Muscle of leg (tissue), 3 donors: ENCODE measurements at regions not wholly inside any gene's neighbourhood (a gene's known extent, or its start where the extent isn't known, plus 50 kb on each side); places are given as distances from the start of the nearest gene placed in this dataset.

Experiments
- DNase-seq: peaks from one replicate; pipeline ENCODE4 v3.0.0; 2013
- H3K27ac ChIP-seq: one replicate; pipeline ENCODE4 v1.5.1; 2013; ENCODE audit warnings: mild to moderate bottlenecking, low read length, control low read depth
- H3K27me3 ChIP-seq: one replicate; pipeline ENCODE4 v1.6.1; 2013; ENCODE audit warnings: low read length; ENCODE audit not compliant: control insufficient read depth, insufficient read depth
- H3K36me3 ChIP-seq: one replicate; pipeline ENCODE4 v1.6.1; 2013; ENCODE audit warnings: low read length; ENCODE audit not compliant: control insufficient read depth, insufficient read depth
- H3K4me1 ChIP-seq: one replicate; pipeline ENCODE4 v1.6.1; 2013; ENCODE audit warnings: low read length; ENCODE audit not compliant: control insufficient read depth, insufficient read depth
- H3K4me3 ChIP-seq: one replicate; pipeline ENCODE4 v1.5.1; 2013; ENCODE audit warnings: low read length, control low read depth
- H3K9me3 ChIP-seq: replicated peaks from 2 replicates; pipeline ENCODE4 v1.6.1; 2013; ENCODE audit warnings: low read depth, low read length; ENCODE audit not compliant: control insufficient read depth
- WGBS: methylation state at CpG from one replicate; pipeline ENCODE4 v1.1.5; 2013; ENCODE audit warnings: missing lambda C conversion rate; ENCODE audit not compliant: insufficient coverage; 5-methylcytosine and 5-hydroxymethylcytosine counted together

- Histone ChIP-seq H3K4me3 (no peak overlapping the region), H3K27me3 (peaks cover 4% of the 10 kb centered on the region), H3K36me3 (no peaks in the 10 kb centered on the region), H3K4me1 (no peaks in the 10 kb centered on the region), H3K27ac (no peak overlapping the region), H3K9me3 (no peaks in the 10 kb centered on the region)
- DNase-seq = no peak
- 70% methylated on average over 7 of the region's 8 CpGs for whole genome bisulfite sequencing
Measured at GRCh38 chr10:130959752-130960195, 351.7 kb downstream of the TCERG1L start.

- no peak overlapping the region for H3K4me3 ChIP-seq
- H3K4me1 ChIP-seq = no peaks in the 10 kb centered on the region
- H3K9me3 ChIP-seq = no peaks in the 10 kb centered on the region
- no peak overlapping the region for H3K27ac ChIP-seq
- WGBS = 76% methylated on average over 8 of the region's 8 CpGs
- peaks cover 4% of the 10 kb centered on the region for H3K27me3 ChIP-seq
- no peak for DNase-seq
- no peaks in the 10 kb centered on the region for H3K36me3 ChIP-seq
Measured at GRCh38 chr10:130960531-130960930, 351.0 kb downstream of the TCERG1L start.

GRCh38 chr10:130961506-130962239 is 349.8 kb downstream of the TCERG1L start:
- Histone ChIP-seq H3K27ac (no peak overlapping the region), H3K4me1 (no peaks in the 10 kb centered on the region), H3K27me3 (peaks cover 6% of the 10 kb centered on the region), H3K36me3 (no peaks in the 10 kb centered on the region), H3K4me3 (no peak overlapping the region), H3K9me3 (no peaks in the 10 kb centered on the region)
- no peak for DNase-seq
- 85% methylated on average over 5 of the region's 5 CpGs for WGBS

GRCh38 chr10:130962240-130963051 is 349.1 kb downstream of the TCERG1L start:
- DNase-seq = no peak
- Histone ChIP-seq H3K27me3 (peaks cover 6% of the 10 kb centered on the region), H3K9me3 (no peaks in the 10 kb centered on the region), H3K36me3 (no peaks in the 10 kb centered on the region), H3K4me1 (no peaks in the 10 kb centered on the region), H3K4me3 (no peak overlapping the region), H3K27ac (no peak overlapping the region)
- WGBS = 85% methylated on average over 18 of the region's 19 CpGs

- peaks cover 6% of the 10 kb centered on the region for H3K27me3 ChIP-seq
- no peak overlapping the region for H3K4me3 ChIP-seq
- no peak for DNase-seq
- no peaks in the 10 kb centered on the region for H3K36me3 ChIP-seq
- no peaks in the 10 kb centered on the region for H3K9me3 ChIP-seq
- 100% methylated on average over 5 of the region's 9 CpGs for WGBS
- no peaks in the 10 kb centered on the region for H3K4me1 ChIP-seq
- H3K27ac ChIP-seq = no peak overlapping the region
Measured at GRCh38 chr10:130963052-130963393, 348.5 kb downstream of the TCERG1L start.

- WGBS = 83% methylated on average over 12 of the region's 16 CpGs
Measured at GRCh38 chr10:130963786-130964522, 347.6 kb downstream of the TCERG1L start.

GRCh38 chr10:130964771-130965170 is 346.8 kb downstream of the TCERG1L start:
- peaks cover 2% of the 10 kb centered on the region for H3K4me1 ChIP-seq
- H3K36me3 ChIP-seq = no peaks in the 10 kb centered on the region
- WGBS = 72% methylated on average over 5 of the region's 9 CpGs
- H3K27me3 ChIP-seq = peaks cover 6% of the 10 kb centered on the region
- no peak overlapping the region for H3K27ac ChIP-seq
- no peaks in the 10 kb centered on the region for H3K9me3 ChIP-seq
- no peak overlapping the region for H3K4me3 ChIP-seq
- DNase-seq = no peak

More at GRCh38 chr10:130963786-130964522, 347.6 kb downstream of the TCERG1L start:
- H3K4me3 ChIP-seq = no peak overlapping the region
- peaks cover 6% of the 10 kb centered on the region for H3K27me3 ChIP-seq
- DNase-seq = no peak
- H3K9me3 ChIP-seq = no peaks in the 10 kb centered on the region
- peaks cover 2% of the 10 kb centered on the region for H3K4me1 ChIP-seq
- H3K36me3 ChIP-seq = no peaks in the 10 kb centered on the region
- no peak overlapping the region for H3K27ac ChIP-seq

GRCh38 chr10:130967161-130967560 is 344.4 kb downstream of the TCERG1L start:
- H3K4me3 ChIP-seq = no peak overlapping the region
- H3K9me3 ChIP-seq = no peaks in the 10 kb centered on the region
- no peak for DNase-seq
- peaks cover 6% of the 10 kb centered on the region for H3K27me3 ChIP-seq
- H3K4me1 ChIP-seq = peaks cover 2% of the 10 kb centered on the region
- WGBS = no CpG with 5 or more reads among the region's 5 CpGs
- H3K27ac ChIP-seq = no peak overlapping the region
- no peaks in the 10 kb centered on the region for H3K36me3 ChIP-seq

GRCh38 chr10:130967784-130968183 is 343.7 kb downstream of the TCERG1L start:
- WGBS = no CpG with 5 or more reads among the region's 3 CpGs
- Histone ChIP-seq H3K36me3 (no peaks in the 10 kb centered on the region), H3K27me3 (peaks cover 6% of the 10 kb centered on the region), H3K4me3 (no peak overlapping the region), H3K27ac (no peak overlapping the region), H3K9me3 (no peaks in the 10 kb centered on the region), H3K4me1 (peaks cover 2% of the 10 kb centered on the region)
- peak; percentile 27 for DNase-seq

- no peak for DNase-seq
- 80% methylated on average over 1 of the region's 3 CpGs for WGBS
- H3K27me3 ChIP-seq = peaks cover 6% of the 10 kb centered on the region
- no peak overlapping the region for H3K4me3 ChIP-seq
- H3K36me3 ChIP-seq = no peaks in the 10 kb centered on the region
- H3K9me3 ChIP-seq = no peaks in the 10 kb centered on the region
- no peak overlapping the region for H3K27ac ChIP-seq
- peaks cover 2% of the 10 kb centered on the region for H3K4me1 ChIP-seq
Measured at GRCh38 chr10:130968511-130968910, 343.0 kb downstream of the TCERG1L start.
